ENCODE measurements at regions not wholly inside any gene's neighbourhood (a gene's known extent, or its start where the extent isn't known, plus 50 kb on each side); places are given as distances from the start of the nearest gene placed in this dataset.

DNA sequence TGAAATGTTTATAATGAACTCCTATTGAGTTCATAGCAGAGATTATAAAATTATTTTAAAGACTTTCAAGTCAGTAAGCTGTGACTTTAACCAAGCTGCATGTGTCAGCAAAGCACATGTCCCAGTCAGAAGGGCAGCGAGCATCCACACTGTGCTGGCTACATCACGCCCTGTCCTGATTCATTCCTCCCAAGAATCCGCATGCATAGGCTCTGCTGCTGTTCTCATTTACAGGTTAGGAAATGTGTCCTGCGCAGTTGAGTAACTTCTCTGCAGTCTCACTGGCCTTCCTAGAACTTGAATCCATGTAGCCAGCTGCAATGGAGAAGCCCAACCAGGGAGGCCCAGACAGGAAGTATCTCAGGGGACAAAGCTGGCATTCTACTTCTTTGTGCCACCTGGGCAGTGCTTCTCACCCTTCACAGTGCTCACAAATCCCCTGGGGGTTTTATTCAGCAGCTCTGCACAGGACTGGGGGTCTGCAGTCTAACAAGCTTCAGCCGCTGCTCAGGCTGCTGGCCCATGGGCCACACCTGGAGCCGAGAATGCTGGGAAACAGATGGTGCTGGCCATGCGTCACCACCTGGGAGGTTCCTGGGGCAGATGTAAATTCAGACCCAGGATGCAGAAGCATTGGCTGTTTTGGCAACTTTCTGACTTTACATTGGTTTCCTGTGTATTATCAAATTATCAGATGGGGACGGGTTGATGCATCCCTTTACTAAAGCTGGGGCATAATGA lies 192.8 kb upstream of the GDF10 start:
- DNase-seq = no peak

DNA sequence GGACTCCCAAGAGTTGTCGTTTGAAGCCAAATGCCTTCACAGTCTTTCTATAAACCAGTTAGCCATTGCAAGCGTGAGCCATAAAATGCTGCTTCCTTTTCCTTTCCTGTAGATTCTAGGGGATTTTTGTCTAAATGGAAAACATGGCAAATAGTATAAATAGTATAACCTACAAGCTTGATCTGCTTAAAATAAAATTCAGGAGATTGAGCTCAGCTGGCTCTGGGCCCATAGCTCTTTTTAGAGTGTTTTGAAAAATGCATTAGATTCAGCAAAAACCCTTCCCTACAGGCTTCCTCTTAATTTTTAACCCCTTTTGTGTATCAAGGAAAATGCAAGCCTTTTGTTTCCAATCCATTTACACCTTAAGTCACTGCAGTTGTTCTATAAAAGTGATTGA lies 190.1 kb upstream of the GDF10 start:
- no peak for DNase-seq

DNA sequence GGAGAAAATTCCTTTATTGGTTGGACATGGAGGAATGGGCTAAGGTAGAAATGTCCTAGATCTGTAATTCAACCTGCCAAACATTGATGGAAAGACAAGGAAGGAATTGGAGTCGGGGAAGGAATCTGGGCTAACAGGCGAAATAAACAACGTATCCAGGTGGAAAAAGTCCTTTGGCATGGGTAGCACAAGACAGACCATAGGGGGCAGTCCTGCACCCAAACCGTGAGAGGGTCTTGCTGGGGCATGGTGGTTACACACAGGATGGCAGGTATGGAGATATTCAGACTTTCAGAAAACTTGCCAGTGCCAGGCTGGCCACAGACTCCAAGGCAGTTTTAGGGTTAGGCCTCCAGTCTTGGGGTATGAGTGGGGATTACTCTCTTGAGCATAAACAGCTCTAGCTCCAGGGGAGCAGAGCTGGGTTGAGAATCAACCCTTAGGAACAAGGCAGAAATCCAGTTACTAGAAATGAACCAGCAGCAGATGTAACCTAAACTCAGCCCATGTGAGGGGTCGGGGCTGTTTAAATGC lies 188.6 kb upstream of the GDF10 start:
- DNase-seq = no peak

DNA sequence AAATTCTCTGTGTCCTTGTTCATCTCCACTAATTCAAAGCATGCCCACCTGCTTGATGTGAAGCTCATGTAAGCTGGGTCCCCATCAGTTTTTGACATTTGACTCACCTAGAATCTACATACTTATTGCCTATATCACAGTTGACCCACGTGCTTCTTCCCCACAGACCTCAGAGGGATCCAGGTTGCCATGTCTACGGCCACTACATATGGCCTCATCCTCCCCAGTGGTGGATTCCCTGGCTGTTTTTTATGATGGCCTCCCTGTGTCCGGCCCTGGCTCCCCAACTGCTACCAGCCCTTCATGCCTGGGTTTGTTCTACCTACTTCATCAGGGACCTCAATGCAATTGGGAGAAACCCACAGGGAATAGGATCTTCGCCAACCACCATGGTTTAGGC lies 187.4 kb upstream of the GDF10 start:
- no peak for DNase-seq

DNA sequence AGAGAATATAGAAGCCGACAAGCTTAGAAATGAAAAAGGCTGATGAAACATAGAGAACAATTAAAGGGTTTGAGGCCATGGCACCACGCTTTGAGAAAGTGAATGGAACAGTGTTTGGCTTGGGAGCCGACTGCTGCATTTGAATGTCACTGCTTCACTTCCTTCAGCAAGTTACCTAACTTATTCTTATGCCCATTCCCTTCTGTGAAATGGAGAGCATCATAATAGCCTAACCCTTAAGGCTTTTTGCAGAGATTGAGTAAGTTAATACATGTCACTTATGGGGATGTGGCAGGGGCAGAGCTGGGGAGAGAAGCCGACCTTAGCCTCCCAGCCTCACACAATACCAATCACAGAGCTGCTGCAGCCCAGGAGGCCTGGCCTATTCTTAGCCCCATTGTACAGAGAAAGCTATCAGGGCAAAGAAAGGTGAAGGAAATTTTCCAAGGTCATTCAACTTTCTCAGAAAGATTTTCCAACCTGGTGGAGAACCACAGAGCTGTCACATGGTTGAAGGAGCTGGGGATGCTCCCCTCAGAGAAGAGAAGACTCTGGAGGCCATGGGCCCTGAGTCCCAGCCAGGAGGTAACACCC lies 186.0 kb upstream of the GDF10 start:
- DNase-seq = no peak

DNA sequence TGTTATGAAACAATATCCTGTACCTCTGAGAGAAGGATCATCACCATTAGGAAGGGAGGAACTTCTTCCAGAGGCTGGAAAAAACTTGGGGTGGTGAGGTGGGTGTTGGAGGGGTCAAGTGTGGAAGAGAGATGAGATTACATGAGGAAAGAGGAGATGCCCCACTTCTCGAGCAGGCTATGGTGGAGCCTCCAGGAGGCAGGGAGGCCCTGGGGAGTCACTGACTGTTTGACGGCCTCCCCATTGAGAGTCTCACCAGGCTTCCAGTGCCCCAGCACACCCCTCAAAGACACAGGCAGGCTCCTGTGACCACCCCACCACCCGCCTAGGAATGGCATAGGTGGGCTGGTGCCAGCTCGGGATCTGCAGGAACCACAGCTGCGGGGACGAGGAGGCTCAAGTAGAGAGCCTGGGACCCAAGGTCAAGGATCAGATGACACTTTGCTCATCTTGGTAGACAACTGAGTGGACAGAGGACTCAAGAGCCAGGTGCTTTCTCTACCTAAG lies 185.3 kb upstream of the GDF10 start:
- DNase-seq = no peak

DNA sequence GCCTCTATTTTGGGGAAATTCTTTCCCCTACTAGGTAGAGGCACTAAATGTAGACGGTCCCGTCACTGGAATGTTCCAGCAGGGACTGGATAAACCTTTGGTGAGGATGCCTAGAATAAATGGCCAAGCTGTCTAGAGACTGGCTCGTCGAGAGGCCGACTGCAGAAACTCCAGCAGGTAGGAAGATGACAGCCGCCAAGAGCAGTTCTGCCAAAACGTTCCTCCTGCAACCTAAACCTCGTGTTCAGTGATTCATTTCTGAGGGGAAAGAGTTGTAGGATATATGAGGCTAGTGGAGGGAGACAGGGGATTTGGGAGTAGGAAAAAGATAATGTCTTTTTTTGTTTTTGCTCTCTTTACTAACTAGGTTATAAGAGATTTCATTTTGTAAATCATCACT lies 184.7 kb upstream of the GDF10 start:
- no peak for DNase-seq

DNA sequence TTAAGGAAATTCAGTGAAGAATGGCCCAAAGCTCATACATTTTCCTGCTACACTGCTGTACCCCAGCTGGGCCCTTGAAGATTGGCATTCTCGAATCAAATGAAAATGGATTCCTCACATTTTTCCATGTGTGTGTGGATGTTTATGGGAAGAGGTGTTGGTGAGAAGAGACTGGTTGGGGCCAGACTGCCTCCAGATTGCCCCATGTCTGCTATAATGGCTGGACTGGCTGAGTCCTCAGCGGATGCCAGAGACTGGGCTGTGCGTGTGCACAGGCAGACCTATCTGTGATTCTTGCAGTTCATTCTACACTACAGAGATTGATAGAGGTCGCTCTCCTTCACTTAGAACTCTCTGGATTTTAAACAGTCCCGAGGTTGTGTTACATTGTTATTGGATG lies 183.6 kb upstream of the GDF10 start:
- no peak for DNase-seq

DNA sequence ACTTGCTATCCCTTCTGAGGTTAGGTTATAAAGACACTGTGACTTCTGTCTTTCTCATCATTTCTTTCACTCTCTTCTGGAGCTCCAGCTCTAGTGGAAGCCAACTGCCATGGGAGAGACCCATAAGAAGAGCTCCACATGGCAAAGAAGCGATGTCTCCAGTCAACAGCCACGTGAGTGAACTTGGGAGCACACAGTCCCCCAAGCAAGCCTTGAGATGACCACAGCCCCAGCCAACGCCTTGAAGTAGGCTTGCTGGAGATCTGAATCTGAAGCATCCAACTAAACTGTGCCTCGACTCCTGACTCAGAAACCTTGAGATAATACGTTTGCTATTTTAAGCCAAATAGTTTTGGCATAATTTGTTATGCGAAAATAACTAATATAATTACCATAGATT lies 181.7 kb upstream of the GDF10 start:
- DNase-seq = no peak

DNA sequence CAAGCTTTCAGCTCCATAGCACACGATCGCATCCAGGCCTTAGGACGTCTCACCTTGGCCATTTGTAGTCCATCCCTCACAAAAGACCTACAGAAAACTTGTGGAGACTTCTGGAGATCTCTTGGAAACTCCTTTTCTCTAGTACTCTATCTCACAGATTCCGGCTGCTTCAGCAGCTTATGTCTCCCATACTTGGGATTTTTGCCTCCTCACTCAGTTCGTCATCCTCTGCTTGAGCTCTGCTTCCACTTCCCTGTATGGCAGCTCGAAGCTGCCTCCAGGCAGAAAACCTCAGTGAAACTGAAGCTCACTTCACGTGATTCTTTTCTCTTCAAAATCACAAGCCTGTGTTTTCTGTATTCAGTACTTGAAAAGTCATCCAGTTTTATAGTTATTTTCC lies 178.7 kb upstream of the GDF10 start:
- DNase-seq = no peak

DNA sequence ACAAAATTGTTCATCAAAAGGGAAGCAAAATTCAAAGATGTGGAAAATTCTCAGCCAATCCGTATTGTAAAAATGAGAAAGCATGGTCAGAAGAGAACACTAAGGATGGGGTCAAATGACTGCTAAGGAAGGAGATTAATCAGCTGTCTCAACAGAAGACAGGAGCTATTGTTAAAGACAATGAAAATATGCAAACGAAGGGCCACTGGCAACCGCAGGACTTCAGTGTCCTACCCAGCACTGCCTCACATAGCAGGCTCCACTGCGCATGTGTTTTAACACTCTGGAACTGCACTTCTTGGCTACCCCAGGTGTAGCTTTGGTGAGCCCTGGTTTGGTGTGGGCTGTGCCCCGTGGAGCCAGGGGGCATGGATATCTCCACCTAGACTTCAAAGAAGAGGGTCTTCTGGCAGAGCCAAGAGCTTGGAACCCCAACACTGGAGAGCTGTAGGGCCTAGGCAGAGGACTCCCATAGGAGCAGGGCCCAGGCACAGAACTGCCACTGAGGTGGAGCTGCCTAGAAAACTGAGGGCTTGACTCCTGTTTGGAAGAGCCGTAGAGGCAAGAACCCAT lies 176.2 kb upstream of the GDF10 start:
- DNase-seq = no peak

DNA sequence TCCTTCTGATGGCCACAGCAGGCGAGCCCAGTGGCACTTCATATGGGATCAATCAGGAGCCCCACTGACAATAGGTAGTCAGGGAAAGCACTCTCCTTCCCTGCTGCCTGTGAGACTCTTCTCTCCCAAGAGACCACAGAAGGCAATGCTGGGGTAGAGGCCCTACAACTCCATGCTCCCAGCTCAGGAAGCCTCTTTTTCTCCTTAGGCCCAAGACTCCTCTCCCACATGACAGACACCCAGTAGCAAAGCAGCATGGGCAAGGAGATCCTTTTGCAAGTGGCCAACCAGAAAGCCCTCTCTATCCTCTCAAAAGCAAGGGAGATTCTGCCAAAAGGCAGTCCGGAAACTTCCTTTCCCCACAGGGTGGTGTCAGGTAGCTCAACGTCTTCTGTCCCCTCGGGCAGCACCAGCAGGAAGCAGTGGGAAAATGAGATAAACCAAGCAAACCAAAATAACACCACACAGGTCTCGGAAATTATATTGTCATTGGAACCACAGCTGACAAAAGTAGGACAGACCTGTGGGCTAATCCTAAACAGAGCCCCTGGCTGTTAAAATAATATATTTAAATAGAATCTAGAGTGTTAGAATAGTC lies 172.7 kb upstream of the GDF10 start:
- no peak for DNase-seq

DNA sequence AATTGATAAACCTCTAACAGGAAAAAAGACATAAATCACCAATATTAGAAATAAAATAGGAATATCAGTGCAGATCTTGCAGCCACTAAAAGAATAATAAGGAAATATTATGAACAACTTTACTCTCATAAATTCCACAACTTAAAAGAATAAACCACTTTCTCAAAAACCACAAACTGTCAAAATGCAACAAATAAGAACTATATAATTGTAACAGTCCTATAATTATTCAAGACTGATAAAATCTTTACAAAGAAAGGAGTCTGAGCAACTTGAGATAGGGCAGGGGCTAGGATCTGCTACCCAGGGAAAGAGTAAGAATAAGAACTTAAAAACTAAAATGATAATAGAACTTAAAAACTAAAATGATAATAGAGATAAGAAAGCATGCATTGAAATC lies 169.5 kb upstream of the GDF10 start:
- DNase-seq = no peak

DNA sequence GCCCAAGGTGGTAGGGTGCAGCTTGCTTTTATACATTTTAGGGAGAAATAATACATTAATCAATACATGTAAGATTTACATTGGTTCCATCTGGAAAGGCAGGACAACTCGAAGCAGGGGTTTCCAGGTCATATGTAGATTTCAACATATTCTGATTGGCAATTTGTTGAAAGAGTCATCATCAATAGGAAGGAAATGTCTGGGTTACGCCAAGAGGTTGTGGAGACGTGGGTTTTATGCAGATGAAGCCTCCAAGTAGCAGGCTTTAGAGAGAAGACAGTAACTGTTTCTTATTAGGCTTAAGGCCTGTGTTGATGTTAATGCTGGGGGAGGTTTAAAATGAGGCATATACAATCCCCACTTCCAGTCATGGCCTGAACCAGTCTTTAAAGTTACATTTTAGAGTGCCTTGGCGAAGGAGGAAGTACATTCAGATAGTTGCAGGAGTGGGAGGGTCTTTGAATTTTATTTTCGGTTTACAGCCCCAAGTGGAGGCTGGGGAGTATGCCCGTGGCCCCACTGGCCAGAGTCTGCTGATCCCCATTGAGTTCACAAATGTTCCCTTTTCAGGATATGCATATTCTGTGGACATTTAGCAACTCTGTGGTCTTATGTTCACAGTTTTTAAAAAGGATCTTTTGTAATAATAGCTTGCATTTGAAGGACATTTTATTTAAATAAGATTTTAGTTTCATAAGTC lies 166.0 kb upstream of the GDF10 start:
- DNase-seq = no peak

DNA sequence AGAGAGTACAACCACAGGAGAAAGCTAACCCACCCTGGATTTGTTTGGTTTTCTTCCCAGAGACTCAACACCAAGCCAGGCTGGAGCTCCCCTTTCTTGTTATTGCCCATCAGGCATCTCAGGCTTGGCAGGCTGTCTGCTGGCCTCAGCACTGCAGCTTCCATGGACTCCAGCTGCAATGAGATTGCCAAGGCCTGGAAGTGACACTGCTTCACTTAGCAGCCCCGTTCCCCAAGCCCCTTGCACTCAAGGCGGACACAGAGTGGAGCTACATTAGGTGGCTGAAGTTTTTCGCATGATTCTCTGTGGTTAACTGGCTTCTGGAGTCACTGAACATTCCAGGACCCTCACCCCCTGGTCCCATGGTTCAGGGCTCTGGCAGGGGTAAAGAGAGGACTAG lies 163.1 kb upstream of the GDF10 start:
- DNase-seq = peak in 1 of 2 donors; percentile 3

DNA sequence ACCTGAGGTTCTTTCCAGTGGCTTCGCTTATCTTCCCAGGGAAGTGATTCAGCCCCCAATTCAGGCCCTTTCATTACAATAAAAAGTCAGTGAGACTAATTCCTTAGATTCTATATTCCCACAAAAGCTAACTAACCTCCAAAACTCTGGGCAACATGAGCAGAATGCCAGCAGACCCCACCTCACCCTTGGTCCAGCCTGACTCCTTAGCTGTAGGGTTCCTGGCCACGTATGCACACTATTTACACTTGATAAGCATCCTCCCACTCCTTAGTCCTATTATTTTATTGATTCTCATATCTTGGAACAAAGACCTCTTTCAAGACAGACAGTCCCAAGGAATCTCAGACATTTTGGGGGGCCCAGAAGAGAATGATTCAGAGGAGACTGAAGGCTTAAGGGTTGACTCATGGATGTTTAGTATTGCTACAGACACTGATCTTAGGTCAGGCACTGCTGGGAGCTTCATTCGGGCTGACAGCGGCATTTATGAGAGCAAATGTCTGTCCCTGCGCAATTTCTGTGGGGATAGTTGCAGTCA lies 162.6 kb upstream of the GDF10 start:
- no peak for DNase-seq

DNA sequence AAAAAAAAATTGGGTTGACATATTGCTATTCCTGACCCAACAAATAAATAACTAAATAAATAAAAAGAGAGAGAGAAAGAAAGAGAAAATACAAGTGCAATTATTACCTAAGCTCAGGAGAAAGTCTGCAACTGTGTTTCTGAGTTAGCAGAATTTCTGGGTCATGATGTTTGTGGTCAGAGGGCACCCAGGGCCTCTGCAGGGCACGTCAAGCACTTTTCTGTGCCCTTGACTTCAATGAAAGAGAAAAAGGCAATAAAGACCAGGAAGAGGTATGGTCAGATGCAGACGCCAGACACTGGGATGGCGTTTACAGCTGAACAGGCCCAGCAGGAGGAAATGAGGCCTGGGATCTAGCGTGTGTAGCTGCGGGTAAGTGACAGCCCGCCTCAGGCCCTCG lies 160.9 kb upstream of the GDF10 start:
- DNase-seq = no peak

DNA sequence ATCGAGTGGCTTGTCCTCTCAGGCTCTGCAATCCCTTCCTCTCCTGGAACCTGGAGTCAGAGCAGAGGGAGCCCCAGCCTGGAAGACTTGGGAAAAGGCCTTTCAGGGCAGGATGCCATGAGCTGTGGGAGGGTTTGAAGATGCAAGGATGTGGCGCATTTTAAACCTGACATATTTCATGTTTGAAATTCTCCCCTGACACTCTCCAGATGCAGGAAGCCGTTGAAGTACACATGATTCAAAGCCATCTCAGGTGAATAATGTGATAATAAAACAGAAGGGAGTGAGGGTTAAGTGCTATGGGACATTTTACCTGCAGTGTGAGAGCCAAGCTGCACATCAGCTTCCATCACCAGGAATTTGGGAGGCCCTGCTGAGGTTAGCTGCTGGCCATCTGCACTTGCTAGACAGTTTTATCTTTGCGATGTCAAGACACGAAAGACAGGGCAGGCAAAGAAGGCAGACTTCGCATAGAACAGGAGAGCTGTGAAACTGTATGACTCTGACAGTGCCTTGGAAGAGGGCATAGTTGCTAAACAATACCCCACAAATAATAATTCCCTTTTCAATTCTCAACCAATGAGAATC lies 159.1 kb upstream of the GDF10 start:
- no peak for DNase-seq

DNA sequence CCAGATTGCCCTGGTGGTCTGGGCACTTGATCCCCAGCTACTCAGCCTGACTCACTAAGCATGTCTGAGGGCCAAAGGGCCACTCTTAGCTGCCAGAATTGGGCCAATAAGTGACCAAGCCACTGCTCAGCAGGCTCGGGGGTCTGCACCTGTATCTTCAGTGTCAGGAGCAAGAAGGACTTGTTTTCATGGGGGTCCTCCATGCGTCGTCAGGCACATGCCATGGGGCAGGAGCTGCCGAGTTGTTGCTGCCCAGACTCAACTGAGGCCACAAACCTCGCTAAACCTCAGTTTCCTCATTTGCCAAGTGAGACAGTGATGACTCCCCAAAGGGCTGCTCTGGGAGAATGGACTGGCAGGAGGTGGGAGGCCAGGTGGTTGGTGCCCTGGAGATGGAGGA lies 158.6 kb upstream of the GDF10 start:
- DNase-seq = no peak

DNA sequence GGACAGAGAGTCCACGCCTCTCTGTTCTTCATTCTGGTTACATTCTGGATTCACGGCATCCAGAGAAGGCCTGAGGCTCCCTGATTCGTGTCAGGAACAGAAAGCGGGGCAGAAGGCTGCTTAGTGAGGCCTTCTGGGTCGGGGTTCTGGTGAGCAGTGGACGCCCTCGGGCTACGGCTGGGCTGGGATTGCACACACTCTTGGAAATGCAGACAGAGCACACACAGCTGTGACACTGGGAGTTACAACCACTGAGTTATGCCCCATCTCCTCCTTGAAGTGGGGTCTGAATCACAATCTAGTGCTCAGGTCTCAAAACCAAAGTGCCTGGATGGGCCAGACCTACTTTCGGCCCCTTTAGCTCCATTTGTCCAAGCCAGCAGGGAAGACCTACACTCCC lies 156.9 kb upstream of the GDF10 start:
- DNase-seq = no peak

DNA sequence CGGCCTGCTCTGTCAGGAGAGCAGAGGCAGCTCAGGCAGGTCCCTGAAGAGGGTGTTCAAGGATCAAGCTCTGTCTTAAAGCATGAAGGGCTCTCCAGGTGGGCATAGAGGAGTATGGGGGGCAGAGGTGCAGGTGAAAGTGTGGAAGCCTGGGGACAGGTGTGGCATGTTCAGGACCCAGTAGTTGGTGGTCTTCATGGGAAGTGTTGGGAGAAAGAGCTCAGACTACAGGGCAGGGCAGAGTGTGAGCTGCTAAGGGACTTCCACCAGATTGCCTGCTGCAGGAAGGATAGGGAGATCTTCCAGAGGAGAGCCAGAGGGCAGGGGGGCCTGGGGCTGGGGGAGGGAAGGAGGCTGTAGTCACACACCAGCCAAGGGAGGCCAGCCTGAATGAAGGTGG lies 156.5 kb upstream of the GDF10 start:
- no peak for DNase-seq

DNA sequence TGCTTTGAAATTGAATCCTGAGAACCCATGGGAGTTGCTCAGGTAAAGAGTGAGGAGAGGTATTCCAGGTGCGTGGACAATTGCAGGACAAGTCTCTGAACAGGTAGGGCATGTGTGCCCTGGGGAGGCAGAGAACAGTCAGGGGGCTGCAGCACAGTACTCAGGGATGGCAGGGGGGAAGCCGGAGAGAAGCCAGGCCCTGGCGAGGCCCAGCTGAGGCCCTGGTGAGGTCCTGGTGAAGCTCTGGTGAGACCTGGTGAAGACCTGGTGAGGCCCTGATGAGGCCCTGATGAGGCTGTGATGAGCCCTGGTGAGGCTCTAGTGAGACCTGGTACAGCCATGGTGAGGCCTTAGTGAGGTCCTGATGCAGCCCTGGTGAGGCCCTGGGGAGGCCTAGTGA lies 155.5 kb upstream of the GDF10 start:
- DNase-seq = no peak

All from hippocampal formation (tissue), 2 donors.